ENCODE measurements at regions not wholly inside any gene's neighbourhood (a gene's known extent, or its start where the extent isn't known, plus 50 kb on each side); places are given as distances from the start of the nearest gene placed in this dataset.

DNA sequence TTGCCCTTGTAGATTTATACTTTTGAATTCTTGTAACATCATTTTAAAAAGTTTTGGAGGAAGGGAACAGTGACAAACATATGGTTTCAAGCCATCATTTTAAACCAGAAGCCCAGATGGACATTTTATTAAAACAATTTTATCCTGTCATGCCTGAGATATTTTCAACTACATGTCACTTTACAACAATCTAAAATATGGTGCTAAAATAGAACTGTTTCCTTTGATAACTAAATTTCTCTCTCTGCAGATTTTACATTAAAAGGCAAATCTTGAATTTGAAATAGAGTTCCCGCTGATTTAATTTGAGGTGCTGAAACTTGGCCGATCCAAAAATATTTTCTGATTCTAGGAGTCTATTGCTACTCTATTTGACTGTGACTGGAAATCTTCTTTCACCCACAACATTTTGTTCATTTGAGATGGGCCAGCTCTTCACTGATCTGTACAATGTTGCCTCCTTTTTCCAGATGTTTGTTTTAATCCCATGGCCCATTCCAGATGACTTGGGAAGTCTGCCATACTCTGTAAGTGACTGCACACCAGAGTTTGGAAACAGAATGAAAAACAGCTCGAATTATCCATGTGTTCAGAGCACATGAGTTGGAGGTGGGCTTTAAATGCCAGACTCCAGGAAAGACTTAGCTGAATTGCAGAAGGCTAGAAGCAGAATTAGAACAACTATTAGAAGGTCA is 402.5 kb downstream of the TMEM135 start:
- no peaks in the 10 kb centered on the region for H3K9me2 ChIP-seq (replicated peaks; ENCODE audit: low read depth, low read length)
- no peak overlapping the region for H3K9ac ChIP-seq (ENCODE audit: low read depth, low read length, poor library complexity, severe bottlenecking)
- no peak overlapping the region for H3K4me3 ChIP-seq (ENCODE audit: low read length, poor library complexity, severe bottlenecking)
- no peak overlapping the region for H3K4me2 ChIP-seq (ENCODE audit: low read depth, low read length, poor library complexity, severe bottlenecking)
- H3K27me3 ChIP-seq (ENCODE audit: insufficient read depth, low read length, poor library complexity, severe bottlenecking) = no peaks in the 10 kb centered on the region
- H3K36me3 ChIP-seq (ENCODE audit: insufficient read depth, low read length) = no peaks in the 10 kb centered on the region
- no peak overlapping the region for H2AFZ ChIP-seq (ENCODE audit: low read length)
- TF ChIP-seq, protein P1, sequence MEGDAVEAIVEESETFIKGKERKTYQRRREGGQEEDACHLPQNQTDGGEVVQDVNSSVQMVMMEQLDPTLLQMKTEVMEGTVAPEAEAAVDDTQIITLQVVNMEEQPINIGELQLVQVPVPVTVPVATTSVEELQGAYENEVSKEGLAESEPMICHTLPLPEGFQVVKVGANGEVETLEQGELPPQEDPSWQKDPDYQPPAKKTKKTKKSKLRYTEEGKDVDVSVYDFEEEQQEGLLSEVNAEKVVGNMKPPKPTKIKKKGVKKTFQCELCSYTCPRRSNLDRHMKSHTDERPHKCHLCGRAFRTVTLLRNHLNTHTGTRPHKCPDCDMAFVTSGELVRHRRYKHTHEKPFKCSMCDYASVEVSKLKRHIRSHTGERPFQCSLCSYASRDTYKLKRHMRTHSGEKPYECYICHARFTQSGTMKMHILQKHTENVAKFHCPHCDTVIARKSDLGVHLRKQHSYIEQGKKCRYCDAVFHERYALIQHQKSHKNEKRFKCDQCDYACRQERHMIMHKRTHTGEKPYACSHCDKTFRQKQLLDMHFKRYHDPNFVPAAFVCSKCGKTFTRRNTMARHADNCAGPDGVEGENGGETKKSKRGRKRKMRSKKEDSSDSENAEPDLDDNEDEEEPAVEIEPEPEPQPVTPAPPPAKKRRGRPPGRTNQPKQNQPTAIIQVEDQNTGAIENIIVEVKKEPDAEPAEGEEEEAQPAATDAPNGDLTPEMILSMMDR (conservative IDR thresholded peaks at IDR 0.05; ENCODE audit: low read length) = no peak
- H3F3A ChIP-seq (ENCODE audit: low read depth) = no peaks in the 10 kb centered on the region
- no peaks in the 10 kb centered on the region for H4K20me1 ChIP-seq (ENCODE audit: insufficient read depth, low read length, poor library complexity, severe bottlenecking)
- H3K4me1 ChIP-seq (ENCODE audit: insufficient read depth, low read length, poor library complexity, severe bottlenecking) = no peaks in the 10 kb centered on the region
- H3K9me3 ChIP-seq (ENCODE audit: insufficient read depth, low read depth, low read length) = no peaks in the 10 kb centered on the region
- no peaks in the 10 kb centered on the region for H3K79me2 ChIP-seq (ENCODE audit: insufficient read depth, low read length)

DNA sequence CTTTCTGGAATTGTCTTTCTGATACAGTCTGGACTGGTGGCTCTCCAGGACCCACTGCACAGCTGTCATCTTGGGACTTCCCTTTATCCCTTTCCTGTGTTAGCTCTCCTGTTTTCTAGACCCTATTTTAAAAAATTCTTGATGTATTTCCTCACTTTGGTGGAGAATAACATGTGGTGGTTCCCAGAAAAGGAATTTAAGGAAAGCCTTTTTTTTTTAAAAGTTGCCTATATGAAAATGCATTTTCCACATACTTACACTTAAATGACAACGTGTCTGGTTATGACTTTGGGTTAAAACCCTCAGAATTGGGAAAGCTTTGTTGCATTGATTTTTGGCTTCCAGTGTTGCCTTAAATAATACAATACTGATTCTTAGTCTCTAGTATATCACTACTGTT is 400.7 kb downstream of the TMEM135 start:
- Histone ChIP-seq H3K9ac (ENCODE audit: low read depth, low read length, poor library complexity, severe bottlenecking) (no peak overlapping the region), H3F3A (ENCODE audit: low read depth) (no peaks in the 10 kb centered on the region), H3K4me2 (ENCODE audit: low read depth, low read length, poor library complexity, severe bottlenecking) (no peak overlapping the region), H3K9me2 (replicated peaks; ENCODE audit: low read depth, low read length) (no peaks in the 10 kb centered on the region), H3K9me3 (ENCODE audit: insufficient read depth, low read depth, low read length) (no peaks in the 10 kb centered on the region), H3K4me3 (ENCODE audit: low read length, poor library complexity, severe bottlenecking) (no peak overlapping the region), H4K20me1 (ENCODE audit: insufficient read depth, low read length, poor library complexity, severe bottlenecking) (no peaks in the 10 kb centered on the region), H3K36me3 (ENCODE audit: insufficient read depth, low read length) (no peaks in the 10 kb centered on the region), H3K4me1 (ENCODE audit: insufficient read depth, low read length, poor library complexity, severe bottlenecking) (no peaks in the 10 kb centered on the region), H3K79me2 (ENCODE audit: insufficient read depth, low read length) (no peaks in the 10 kb centered on the region), H2AFZ (ENCODE audit: low read length) (no peak overlapping the region), H3K27me3 (ENCODE audit: insufficient read depth, low read length, poor library complexity, severe bottlenecking) (no peaks in the 10 kb centered on the region)
- TF ChIP-seq EZH2phosphoT487 (IDR thresholded peaks at IDR 0.05; ENCODE audit: borderline replicate concordance) = no peak
- TF ChIP-seq, protein P1 (conservative IDR thresholded peaks at IDR 0.05; ENCODE audit: low read length) = no peak

DNA sequence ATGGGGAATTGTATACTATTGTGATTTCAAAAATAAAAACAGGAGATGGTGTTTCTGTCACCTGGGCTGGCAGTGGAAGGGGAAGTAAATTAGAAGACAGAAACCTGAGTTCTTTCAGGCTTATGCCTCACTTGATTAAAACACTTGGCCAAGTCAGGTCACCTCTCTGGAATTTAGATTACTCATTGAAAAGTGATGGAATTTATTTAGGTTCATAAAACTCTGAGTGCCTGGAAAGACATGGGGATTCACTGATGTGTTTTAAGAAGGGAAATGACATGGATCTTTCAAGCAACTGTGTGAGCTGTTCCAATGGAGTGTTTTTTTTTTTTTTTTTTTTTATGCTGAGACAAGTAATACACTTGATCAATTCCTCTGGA is 400.1 kb downstream of the TMEM135 start:
- no peak overlapping the region for H3K9ac ChIP-seq (ENCODE audit: low read depth, low read length, poor library complexity, severe bottlenecking)
- H2AFZ ChIP-seq (ENCODE audit: low read length) = no peak overlapping the region
- no peak overlapping the region for H3K4me2 ChIP-seq (ENCODE audit: low read depth, low read length, poor library complexity, severe bottlenecking)
- H3K9me3 ChIP-seq (ENCODE audit: insufficient read depth, low read depth, low read length) = no peaks in the 10 kb centered on the region
- no peak overlapping the region for H3K4me3 ChIP-seq (ENCODE audit: low read length, poor library complexity, severe bottlenecking)
- H4K20me1 ChIP-seq (ENCODE audit: insufficient read depth, low read length, poor library complexity, severe bottlenecking) = no peaks in the 10 kb centered on the region
- H3K36me3 ChIP-seq (ENCODE audit: insufficient read depth, low read length) = no peaks in the 10 kb centered on the region
- no peaks in the 10 kb centered on the region for H3K27me3 ChIP-seq (ENCODE audit: insufficient read depth, low read length, poor library complexity, severe bottlenecking)
- no peaks in the 10 kb centered on the region for H3K9me2 ChIP-seq (replicated peaks; ENCODE audit: low read depth, low read length)
- H3F3A ChIP-seq (ENCODE audit: low read depth) = no peaks in the 10 kb centered on the region
- H3K4me1 ChIP-seq (ENCODE audit: insufficient read depth, low read length, poor library complexity, severe bottlenecking) = no peaks in the 10 kb centered on the region
- H3K79me2 ChIP-seq (ENCODE audit: insufficient read depth, low read length) = no peaks in the 10 kb centered on the region
- TF ChIP-seq, protein P1 (conservative IDR thresholded peaks at IDR 0.05; ENCODE audit: low read length) = no peak
- TF ChIP-seq EZH2phosphoT487 (IDR thresholded peaks at IDR 0.05; ENCODE audit: borderline replicate concordance) = no peak
